ENCODE measurements at regions not wholly inside any gene's neighbourhood (a gene's known extent, or its start where the extent isn't known, plus 50 kb on each side); places are given as distances from the start of the nearest gene placed in this dataset.

DNA sequence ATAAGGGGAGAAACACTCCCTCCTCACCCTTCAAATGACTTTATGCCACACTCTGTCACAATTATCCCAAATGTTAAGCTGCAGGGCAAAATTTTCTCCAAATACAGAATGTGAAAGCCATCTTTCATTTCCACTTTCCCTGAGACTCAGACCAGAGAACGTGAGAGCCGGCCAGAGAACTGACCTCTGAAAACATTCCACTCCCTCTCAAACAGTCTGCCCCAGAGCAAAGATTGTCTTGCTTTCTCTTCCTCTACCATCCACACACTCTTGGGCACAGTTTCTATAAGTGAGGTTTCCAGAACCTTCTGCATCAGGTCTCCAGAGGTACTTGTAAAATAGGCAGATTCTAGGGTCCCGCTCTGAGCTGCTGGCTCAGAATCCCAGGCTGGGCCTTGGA lies 278.1 kb downstream of the FRK start:
- no peak for TF ChIP-seq CTCF (IDR thresholded peaks at IDR 0.05 in 2 of 3, conservative IDR thresholded peaks at IDR 0.05 in 1 of 3; ENCODE audit: control insufficient read depth in 2 of 3, extremely low read depth in 1 of 3, insufficient read depth in 1 of 3, low read depth in 3 of 3, low read length in 3 of 3)
- no peak for TF ChIP-seq RAD21 (IDR thresholded peaks at IDR 0.05; ENCODE audit: insufficient read depth, low read depth, low read length)
- TF ChIP-seq NRF1 (conservative IDR thresholded peaks at IDR 0.05; ENCODE audit: low read depth, low read length): no peak
